ENCODE measurements at regions not wholly inside any gene's neighbourhood (a gene's known extent, or its start where the extent isn't known, plus 50 kb on each side); places are given as distances from the start of the nearest gene placed in this dataset.

DNA sequence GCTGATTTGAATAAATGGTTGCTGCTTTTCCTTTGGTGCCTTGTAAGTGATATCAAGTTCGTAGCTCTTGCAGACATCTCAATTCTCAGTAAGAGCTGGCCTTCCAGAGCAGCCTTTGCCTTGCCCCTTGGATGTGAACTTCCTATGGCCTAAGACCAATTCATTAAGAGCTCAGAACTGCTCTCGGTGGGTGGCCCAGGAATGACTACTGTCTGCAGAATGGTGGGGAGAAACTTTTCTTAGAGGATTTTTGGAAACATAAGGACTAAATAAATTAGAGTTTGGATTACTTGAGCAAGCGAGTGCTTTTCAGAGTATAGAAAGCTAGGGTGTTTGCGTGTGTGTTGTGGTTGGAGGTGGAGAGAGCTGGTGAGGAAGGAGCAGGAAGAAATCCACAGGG lies 306.4 kb upstream of the TBX3 start:
- TF ChIP-seq, protein P1, sequence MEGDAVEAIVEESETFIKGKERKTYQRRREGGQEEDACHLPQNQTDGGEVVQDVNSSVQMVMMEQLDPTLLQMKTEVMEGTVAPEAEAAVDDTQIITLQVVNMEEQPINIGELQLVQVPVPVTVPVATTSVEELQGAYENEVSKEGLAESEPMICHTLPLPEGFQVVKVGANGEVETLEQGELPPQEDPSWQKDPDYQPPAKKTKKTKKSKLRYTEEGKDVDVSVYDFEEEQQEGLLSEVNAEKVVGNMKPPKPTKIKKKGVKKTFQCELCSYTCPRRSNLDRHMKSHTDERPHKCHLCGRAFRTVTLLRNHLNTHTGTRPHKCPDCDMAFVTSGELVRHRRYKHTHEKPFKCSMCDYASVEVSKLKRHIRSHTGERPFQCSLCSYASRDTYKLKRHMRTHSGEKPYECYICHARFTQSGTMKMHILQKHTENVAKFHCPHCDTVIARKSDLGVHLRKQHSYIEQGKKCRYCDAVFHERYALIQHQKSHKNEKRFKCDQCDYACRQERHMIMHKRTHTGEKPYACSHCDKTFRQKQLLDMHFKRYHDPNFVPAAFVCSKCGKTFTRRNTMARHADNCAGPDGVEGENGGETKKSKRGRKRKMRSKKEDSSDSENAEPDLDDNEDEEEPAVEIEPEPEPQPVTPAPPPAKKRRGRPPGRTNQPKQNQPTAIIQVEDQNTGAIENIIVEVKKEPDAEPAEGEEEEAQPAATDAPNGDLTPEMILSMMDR (IDR thresholded peaks at IDR 0.05), result no peak
- H3K4me1 Mint-ChIP-seq, result no peaks in the 10 kb centered on the region
- H3K27ac Mint-ChIP-seq, result no peak overlapping the region
- CTCF ChIA-PET, result no interaction called here
- no peaks in the 10 kb centered on the region for H3K36me3 Mint-ChIP-seq (ENCODE audit: low read depth)
- DNase-seq, result no peak
- peaks cover 4% of the 10 kb centered on the region for H3K27me3 Mint-ChIP-seq
- intact Hi-C loops (cut with micrococcal nuclease), result no loop called here
- H3K9me3 Mint-ChIP-seq, result peaks cover 5% of the 10 kb centered on the region
- POLR2A ChIA-PET, result no interaction called here
- ATAC-seq (ENCODE audit: low read depth), result no peak
- no peak overlapping the region for H3K4me3 Mint-ChIP-seq

DNA sequence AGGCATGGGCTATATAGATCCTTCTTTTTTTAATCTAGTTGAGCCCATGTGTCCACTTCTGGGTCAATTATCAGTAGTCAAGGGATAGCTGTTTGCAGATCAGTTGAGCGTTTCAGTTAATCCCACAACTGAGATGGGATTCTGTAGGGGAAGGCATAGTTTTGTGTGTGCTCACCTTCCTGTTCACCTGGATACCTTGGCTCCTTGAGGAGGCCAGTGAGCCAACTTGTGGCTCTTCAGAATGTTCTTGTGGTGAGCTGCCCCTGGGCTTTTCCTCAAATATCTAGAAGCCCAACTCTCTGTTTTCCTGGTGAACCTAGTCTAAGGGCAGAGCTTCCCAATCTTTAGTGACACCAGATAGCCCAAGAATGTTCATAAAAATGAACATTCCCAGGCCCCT lies 302.9 kb upstream of the TBX3 start:
- H3K4me3 Mint-ChIP-seq, result no peak overlapping the region
- POLR2A ChIA-PET, result no interaction called here
- peaks cover 2% of the 10 kb centered on the region for H3K9me3 Mint-ChIP-seq
- no peaks in the 10 kb centered on the region for H3K36me3 Mint-ChIP-seq (ENCODE audit: low read depth)
- CTCF ChIA-PET, result no interaction called here
- peaks cover 4% of the 10 kb centered on the region for H3K27me3 Mint-ChIP-seq
- H3K27ac Mint-ChIP-seq, result no peak overlapping the region
- TF ChIP-seq, protein P1 (IDR thresholded peaks at IDR 0.05), result no peak
- ATAC-seq (ENCODE audit: low read depth) (no peak), DNase-seq (no peak)
- intact Hi-C loops (cut with micrococcal nuclease), result no loop called here
- no peaks in the 10 kb centered on the region for H3K4me1 Mint-ChIP-seq

DNA sequence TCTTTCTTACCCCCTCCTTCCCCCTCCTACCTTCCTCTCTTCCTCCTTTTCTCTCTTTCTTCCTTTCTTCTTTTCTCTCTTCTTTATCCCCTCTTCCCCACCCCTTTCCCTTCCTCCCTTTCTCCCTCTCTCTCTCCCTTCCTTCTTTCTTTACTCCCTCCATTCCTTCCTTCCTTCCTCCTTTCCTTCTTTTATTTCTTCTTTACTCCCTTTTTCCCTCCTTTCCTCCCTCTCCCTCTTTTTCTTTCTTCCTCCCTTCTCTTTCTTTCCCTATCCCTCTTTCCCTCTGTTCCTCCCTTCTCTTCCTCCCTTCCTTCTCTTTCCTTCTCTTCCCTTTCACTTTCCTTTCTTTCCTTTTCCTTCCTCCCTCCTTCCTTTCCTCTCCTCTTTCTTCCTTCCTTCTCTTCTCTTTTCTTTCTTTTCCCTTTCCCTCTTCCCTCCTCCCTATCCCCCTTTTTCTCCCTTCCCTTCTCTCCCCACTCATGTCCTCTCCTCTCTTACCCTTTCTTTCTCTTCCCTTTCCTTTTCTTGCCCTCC lies 302.3 kb upstream of the TBX3 start:
- TF ChIP-seq, protein P1 (IDR thresholded peaks at IDR 0.05), result no peak

DNA sequence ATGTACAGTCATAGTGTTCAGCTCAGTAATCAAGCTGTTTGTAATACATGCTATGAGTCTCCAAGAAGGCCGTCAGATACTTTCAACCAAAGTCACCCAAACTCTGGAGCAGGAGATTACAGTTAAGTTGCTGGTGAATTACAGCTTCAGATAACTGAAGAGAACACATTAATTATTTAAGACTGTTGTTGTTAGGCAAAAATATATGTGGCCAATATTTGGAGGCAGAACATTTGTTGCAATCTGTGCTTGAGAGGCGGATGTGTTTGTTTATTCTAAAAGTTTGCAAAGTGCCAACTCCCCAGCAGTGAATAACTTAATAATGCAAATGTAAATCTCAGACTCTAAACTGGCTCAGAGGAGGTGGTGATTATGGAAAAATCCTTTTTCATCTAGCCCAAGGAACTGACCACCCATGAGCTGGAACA lies 300.7 kb upstream of the TBX3 start:
- intact Hi-C loops (cut with micrococcal nuclease), result no loop called here
- TF ChIP-seq, protein P1 (IDR thresholded peaks at IDR 0.05), result no peak
- Mint-ChIP-seq H3K4me1 (no peaks in the 10 kb centered on the region), H3K9me3 (peaks cover 3% of the 10 kb centered on the region), H3K4me3 (no peak overlapping the region), H3K36me3 (ENCODE audit: low read depth) (no peaks in the 10 kb centered on the region), H3K27ac (no peak overlapping the region), H3K27me3 (no peaks in the 10 kb centered on the region)
- DNase-seq, result no peak
- POLR2A ChIA-PET, result no interaction called here
- CTCF ChIA-PET, result no interaction called here
- no peak for ATAC-seq (ENCODE audit: low read depth)

More for the DNA sequence above, 302.3 kb upstream of the TBX3 start:
- CTCF ChIA-PET, result no interaction called here
- Mint-ChIP-seq H3K4me3 (no peak overlapping the region), H3K27ac (no peak overlapping the region), H3K36me3 (ENCODE audit: low read depth) (no peaks in the 10 kb centered on the region), H3K9me3 (peaks cover 2% of the 10 kb centered on the region), H3K27me3 (peaks cover 4% of the 10 kb centered on the region), H3K4me1 (no peaks in the 10 kb centered on the region)
- POLR2A ChIA-PET, result no interaction called here
- DNase-seq, result no peak
- no peak for ATAC-seq (ENCODE audit: low read depth)
- intact Hi-C loops (cut with micrococcal nuclease), result no loop called here

DNA sequence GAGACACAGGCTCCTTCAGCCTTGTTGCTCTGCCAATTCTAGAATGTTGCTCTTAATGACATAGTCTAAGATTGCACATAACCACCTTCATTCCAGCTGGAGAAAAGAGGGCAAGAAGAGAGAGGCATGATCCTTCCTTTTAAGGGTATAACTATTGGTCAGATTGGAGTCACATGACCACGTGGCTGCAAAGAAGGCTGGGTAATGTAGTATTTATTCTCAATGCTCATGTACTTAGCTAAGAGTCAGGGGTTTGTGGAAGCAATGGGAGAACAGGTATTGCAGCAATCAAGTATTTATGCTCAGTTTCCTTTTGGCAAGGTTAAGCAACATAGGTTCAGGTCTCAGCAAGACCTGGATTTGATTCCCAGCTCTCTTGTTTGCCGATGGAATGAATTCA lies 298.8 kb upstream of the TBX3 start:
- H3K36me3 Mint-ChIP-seq (ENCODE audit: low read depth), result no peaks in the 10 kb centered on the region
- H3K4me3 Mint-ChIP-seq, result no peak overlapping the region
- peaks cover 13% of the 10 kb centered on the region for H3K9me3 Mint-ChIP-seq
- no peak overlapping the region for H3K27ac Mint-ChIP-seq
- DNase-seq (no peak), ATAC-seq (ENCODE audit: low read depth) (no peak)
- CTCF ChIA-PET, result no interaction called here
- TF ChIP-seq, protein P1 (IDR thresholded peaks at IDR 0.05), result no peak
- no peaks in the 10 kb centered on the region for H3K27me3 Mint-ChIP-seq
- POLR2A ChIA-PET, result no interaction called here
- no peaks in the 10 kb centered on the region for H3K4me1 Mint-ChIP-seq
- intact Hi-C loops (cut with micrococcal nuclease), result no loop called here

Data from activated B cell treated with CpG ODN at 0.5 μM for 24 hours (primary cell).